Keratinocyte (primary cell): ENCODE measurements at regions not wholly inside any gene's neighbourhood (a gene's known extent, or its start where the extent isn't known, plus 50 kb on each side); places are given as distances from the start of the nearest gene placed in this dataset.

Experiments
- DNase-seq: peaks from one replicate; pipeline ENCODE4 v3.0.0-alpha.2; 2011; ENCODE audit warnings: low read depth, missing footprints, low spot score
- FAIRE-seq: peaks from 2 replicates; lab custom pipeline; 2011; peaks lifted over from hg19 to GRCh38; lab: Jason Lieb, UNC
- H2AFZ ChIP-seq: 2 replicates; pipeline ENCODE4 v1.6.0; 2012; ENCODE audit warnings: low read length, control low read depth, inconsistent platforms; ENCODE audit not compliant: control insufficient read depth
- H3K27ac ChIP-seq: 2 replicates; pipeline ENCODE4 v1.5.1; 2011; ENCODE audit warnings: low read length; ENCODE audit not compliant: control insufficient read depth, insufficient read depth
- H3K27me3 ChIP-seq: 3 replicates; pipeline ENCODE4 v1.6.0; 2011; ENCODE audit warnings: low read length; ENCODE audit not compliant: control insufficient read depth, insufficient read depth; ENCODE audit errors: extremely low read depth
- H3K36me3 ChIP-seq, 2 experiments: 2 replicates in 1 of 2; 3 replicates in 1 of 2; pipeline ENCODE4 v1.5.1; 2011; ENCODE audit warnings: low read length in 2 of 2, mild to moderate bottlenecking in 1 of 2; ENCODE audit not compliant: control insufficient read depth in 2 of 2, insufficient read depth in 2 of 2; ENCODE audit errors: extremely low read depth in 1 of 2
- H3K4me1 ChIP-seq: 3 replicates; pipeline ENCODE4 v1.5.1; 2011; ENCODE audit warnings: low read length; ENCODE audit not compliant: control insufficient read depth, insufficient read depth; ENCODE audit errors: extremely low read depth
- H3K4me2 ChIP-seq: 3 replicates; pipeline ENCODE4 v1.6.0; 2011; ENCODE audit warnings: low read depth, low read length; ENCODE audit not compliant: control insufficient read depth, insufficient read depth; ENCODE audit errors: extremely low read depth
- H3K4me3 ChIP-seq, 3 experiments: fragments of 200-600 bp in 1 of 3; sonication (generic) in 1 of 3; 2 replicates in 2 of 3; 3 replicates in 1 of 3; pipeline ENCODE4 v1.5.1; 2011 to 2016; ENCODE audit warnings: low read length in 3 of 3, mild to moderate bottlenecking in 3 of 3, control low read depth in 2 of 3, inconsistent platforms in 1 of 3, low read depth in 1 of 3, mixed read lengths in 1 of 3, mixed run types in 1 of 3, moderate library complexity in 1 of 3; ENCODE audit not compliant: control insufficient read depth in 2 of 3, insufficient read depth in 2 of 3; ENCODE audit errors: extremely low read depth in 1 of 3
- H3K79me2 ChIP-seq: 2 replicates; pipeline ENCODE4 v1.6.0; 2012; ENCODE audit warnings: low read length; ENCODE audit not compliant: control insufficient read depth, insufficient read depth
- H3K9ac ChIP-seq: 3 replicates; pipeline ENCODE4 v1.6.0; 2011; ENCODE audit warnings: low read length; ENCODE audit not compliant: control insufficient read depth, insufficient read depth; ENCODE audit errors: extremely low read depth
- H3K9me1 ChIP-seq: 3 replicates; pipeline ENCODE4 v1.6.0; 2011; ENCODE audit warnings: low read length; ENCODE audit not compliant: control insufficient read depth, insufficient read depth; ENCODE audit errors: extremely low read depth
- H3K9me3 ChIP-seq: 2 replicates; pipeline ENCODE4 v1.5.1; 2012; ENCODE audit warnings: low read depth, low read length; ENCODE audit not compliant: control insufficient read depth
- H4K20me1 ChIP-seq: 3 replicates; pipeline ENCODE4 v1.6.0; 2011; ENCODE audit warnings: low read length; ENCODE audit not compliant: control insufficient read depth, insufficient read depth; ENCODE audit errors: extremely low read depth
- CTCF ChIP-seq, 3 experiments: IDR thresholded peaks in 1 of 3; conservative IDR thresholded peaks in 1 of 3; optimal IDR thresholded peaks in 1 of 3; 2 replicates in 2 of 3; 3 replicates in 1 of 3; pipeline versions ENCODE3 to v1.5.1; 2011; ENCODE audit warnings: low read length in 3 of 3, mild to moderate bottlenecking in 3 of 3, moderate library complexity in 2 of 3, control low read depth in 1 of 3, inconsistent platforms in 1 of 3; ENCODE audit not compliant: insufficient read depth in 2 of 3; ENCODE audit errors: extremely low read depth in 1 of 3
- EZH2 ChIP-seq: IDR thresholded peaks from one replicate; pipeline ENCODE4 v1.6.1; 2012; ENCODE audit warnings: inconsistent platforms, mild to moderate bottlenecking, low read length, moderate library complexity
- dilution Hi-C: fragments of 300-500 bp; cut with MboI; formaldehyde crosslinking; loops from one replicate; pipeline ENCODE4 v1.7.0; 2020; ENCODE audit warnings: low sequenced_read_pairs; ENCODE audit not compliant: extremely low pct_ligation_motif_present

- Histone ChIP-seq H3K79me2 (no peaks in the 10 kb centered on the region), H4K20me1 (no peaks in the 10 kb centered on the region), H3K27me3 (no peaks in the 10 kb centered on the region), H3K9me1 (no peaks in the 10 kb centered on the region), H3K36me3 (no peaks in the 10 kb centered on the region), H3K4me2 (no peak overlapping the region), H3K9ac (no peak overlapping the region), H3K27ac (no peak overlapping the region), H3K4me3 (no peak overlapping the region), H3K4me1 (no peaks in the 10 kb centered on the region), H2AFZ (no peak overlapping the region), H3K9me3 (no peaks in the 10 kb centered on the region)
- DNase-seq (no peak), FAIRE-seq (no peak)
- dilution Hi-C loops = no loop called here
- TF ChIP-seq EZH2 (no peak), CTCF (optimal IDR thresholded peaks at IDR 0.05 in 1 of 3, IDR thresholded peaks at IDR 0.05 in 1 of 3, conservative IDR thresholded peaks at IDR 0.05 in 1 of 3; ENCODE audit: extremely low read depth in 1 of 3, insufficient read depth in 2 of 3, low read length in 3 of 3) (no peak)
These were observed 1598.1 kb downstream of the FAM181B start for GRCh38 chr11:81135570-81135969.

- Histone ChIP-seq H3K9me1 (no peaks in the 10 kb centered on the region), H3K4me2 (no peak overlapping the region), H3K9me3 (no peaks in the 10 kb centered on the region), H3K9ac (no peak overlapping the region), H3K36me3 (no peaks in the 10 kb centered on the region), H3K4me1 (no peaks in the 10 kb centered on the region), H4K20me1 (no peaks in the 10 kb centered on the region), H3K27ac (no peak overlapping the region), H3K79me2 (no peaks in the 10 kb centered on the region), H3K4me3 (no peak overlapping the region), H3K27me3 (no peaks in the 10 kb centered on the region), H2AFZ (no peak overlapping the region)
- FAIRE-seq (no peak), DNase-seq (no peak)
- TF ChIP-seq CTCF (optimal IDR thresholded peaks at IDR 0.05 in 1 of 3, IDR thresholded peaks at IDR 0.05 in 1 of 3, conservative IDR thresholded peaks at IDR 0.05 in 1 of 3; ENCODE audit: extremely low read depth in 1 of 3, insufficient read depth in 2 of 3, low read length in 3 of 3) (no peak), EZH2 (no peak)
- dilution Hi-C loops = no loop called here
These were observed 1604.0 kb downstream of the FAM181B start for GRCh38 chr11:81129618-81130017.
